Brain microvascular endothelial cell (primary cell): ENCODE measurements at regions not wholly inside any gene's neighbourhood (a gene's known extent, or its start where the extent isn't known, plus 50 kb on each side); places are given as distances from the start of the nearest gene placed in this dataset.

Experiments used
- DNase-seq: peaks from one replicate; pipeline ENCODE4 v3.0.0-alpha.2; 2020
- H3K27ac ChIP-seq: fragments of 250-450 bp; sonication (Bioruptor Pico); 2 replicates; pipeline ENCODE4 v1.5.1; 2020; ENCODE audit warnings: mild to moderate bottlenecking, moderate library complexity
- H3K27me3 ChIP-seq: fragments of 250-450 bp; sonication (Bioruptor Pico); replicated peaks from 2 replicates; pipeline ENCODE4 v1.5.1; 2020; ENCODE audit warnings: mild to moderate bottlenecking
- H3K36me3 ChIP-seq: fragments of 250-450 bp; sonication (Bioruptor Pico); replicated peaks from 2 replicates; pipeline ENCODE4 v1.5.1; 2020; ENCODE audit warnings: mild to moderate bottlenecking
- H3K4me3 ChIP-seq: 2 replicates; pipeline ENCODE4 v1.5.1; 2011; ENCODE audit warnings: low read depth, mild to moderate bottlenecking, control low read depth, low read length, moderate library complexity
- CTCF ChIP-seq: IDR thresholded peaks from 2 replicates; pipeline ENCODE4 v1.5.1; 2011; ENCODE audit warnings: low read depth, mild to moderate bottlenecking, moderate library complexity, low read length, control low read depth, inconsistent platforms; ENCODE audit errors: missing control alignments
- in situ Hi-C: cut with HindIII; loops from 2 replicates; pipeline ENCODE4 v1.10.0; 2017; ENCODE audit warnings: low sequenced_read_pairs, low pct_ligation_motif_present

GRCh38 chr4:24053934-24054333, 164.1 kb upstream of the PPARGC1A start:
- TF ChIP-seq CTCF = no peak
- Histone ChIP-seq H3K27me3 (no peaks in the 10 kb centered on the region), H3K4me3 (no peak overlapping the region), H3K36me3 (no peaks in the 10 kb centered on the region), H3K27ac (no peak overlapping the region)
- no peak for DNase-seq
- in situ Hi-C loops = no loop called here

- Histone ChIP-seq H3K27me3 (no peaks in the 10 kb centered on the region), H3K4me3 (no peak overlapping the region), H3K27ac (no peak overlapping the region), H3K36me3 (no peaks in the 10 kb centered on the region)
- DNase-seq = no peak
- TF ChIP-seq CTCF = no peak
- in situ Hi-C loops = no loop called here
Measured at GRCh38 chr4:24044610-24045589, 155.1 kb upstream of the PPARGC1A start.

- no peak overlapping the region for H3K4me3 ChIP-seq
- no peak overlapping the region for H3K27ac ChIP-seq
- no peaks in the 10 kb centered on the region for H3K27me3 ChIP-seq
- no peaks in the 10 kb centered on the region for H3K36me3 ChIP-seq
- no peak for TF ChIP-seq CTCF
- in situ Hi-C loops = no loop called here
- DNase-seq = peak; percentile 72
Measured at GRCh38 chr4:24042094-24042493, 152.2 kb upstream of the PPARGC1A start.

GRCh38 chr4:24040811-24041210, 151.0 kb upstream of the PPARGC1A start:
- no peaks in the 10 kb centered on the region for H3K27me3 ChIP-seq
- no peaks in the 10 kb centered on the region for H3K36me3 ChIP-seq
- in situ Hi-C loops = no loop called here
- H3K27ac ChIP-seq = no peak overlapping the region
- DNase-seq = no peak
- TF ChIP-seq CTCF = no peak
- no peak overlapping the region for H3K4me3 ChIP-seq

DNA sequence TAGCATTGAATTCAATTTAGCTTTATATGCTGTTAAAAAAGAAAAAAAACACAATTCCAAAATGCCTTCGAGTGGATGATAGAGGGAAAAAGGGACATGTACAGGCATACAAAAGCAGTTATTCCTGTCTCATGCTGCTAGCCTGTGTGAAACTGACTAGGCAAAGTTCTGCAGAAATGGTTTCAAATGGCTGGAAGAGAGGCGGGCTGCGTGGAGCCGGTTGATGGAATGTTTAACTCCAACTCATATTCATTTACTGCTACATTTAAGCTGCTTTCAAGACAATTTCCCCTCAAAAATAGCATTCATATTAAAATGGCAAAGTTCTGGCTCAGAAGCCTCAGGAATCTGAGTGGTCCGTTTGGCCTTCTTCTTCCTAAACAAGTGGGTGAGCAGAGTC, 143.8 kb upstream of the PPARGC1A start:
- in situ Hi-C loops = no loop called here
- H3K36me3 ChIP-seq = no peaks in the 10 kb centered on the region
- H3K4me3 ChIP-seq = no peak overlapping the region
- no peak for TF ChIP-seq CTCF
- H3K27me3 ChIP-seq = no peaks in the 10 kb centered on the region
- H3K27ac ChIP-seq = no peak overlapping the region
- no peak for DNase-seq
